KMS-11 (cell line): ENCODE measurements at regions not wholly inside any gene's neighbourhood (a gene's known extent, or its start where the extent isn't known, plus 50 kb on each side); places are given as distances from the start of the nearest gene placed in this dataset.

Experiments
- H2AFZ ChIP-seq: fragments of 200-600 bp; sonication (generic); 2 replicates; pipeline ENCODE4 v1.6.1; 2016; ENCODE audit warnings: antibody characterized with exemption, mixed run types, low read depth
- H3K27ac ChIP-seq: fragments of 200-600 bp; sonication (generic); 2 replicates; pipeline ENCODE4 v1.6.1; 2016; ENCODE audit warnings: mild to moderate bottlenecking, mixed run types
- H3K27me3 ChIP-seq: fragments of 200-600 bp; sonication (generic); 2 replicates; pipeline ENCODE4 v1.6.1; 2017; ENCODE audit warnings: mild to moderate bottlenecking, low read depth, mixed run types, moderate library complexity; ENCODE audit not compliant: insufficient read depth
- H3K36me3 ChIP-seq: fragments of 200-600 bp; sonication (generic); 2 replicates; pipeline ENCODE4 v1.6.1; 2017; ENCODE audit warnings: mild to moderate bottlenecking, mixed run types; ENCODE audit not compliant: insufficient read depth
- H3K4me1 ChIP-seq: fragments of 200-600 bp; sonication (generic); 2 replicates; pipeline ENCODE4 v1.6.1; 2016; ENCODE audit warnings: mild to moderate bottlenecking, low read depth, mixed run types; ENCODE audit not compliant: poor library complexity, severe bottlenecking
- H3K4me2 ChIP-seq: fragments of 200-600 bp; sonication (generic); 2 replicates; pipeline ENCODE4 v1.7.0; 2016; ENCODE audit warnings: mild to moderate bottlenecking, mixed run types
- H3K4me3 ChIP-seq: fragments of 200-600 bp; sonication (generic); IDR thresholded peaks from 2 replicates; pipeline ENCODE4 v1.6.1; 2017; ENCODE audit warnings: low read depth, low read length, mixed read lengths; ENCODE audit not compliant: insufficient read depth
- H3K79me2 ChIP-seq: fragments of 200-600 bp; sonication (generic); 2 replicates; pipeline ENCODE4 v1.6.1; 2016; ENCODE audit warnings: low read depth, mixed run types; ENCODE audit not compliant: insufficient read depth
- H3K9ac ChIP-seq: fragments of 200-600 bp; sonication (generic); 2 replicates; pipeline ENCODE4 v1.6.1; 2016; ENCODE audit warnings: mild to moderate bottlenecking, mixed run types
- H4K20me1 ChIP-seq: fragments of 200-600 bp; sonication (generic); 2 replicates; pipeline ENCODE4 v1.6.1; 2016; ENCODE audit warnings: mild to moderate bottlenecking, mixed run types; ENCODE audit not compliant: insufficient read depth
- TF ChIP-seq, protein P1 (sequence below): fragments of 200-600 bp; sonication (generic); conservative IDR thresholded peaks from 2 replicates; pipeline ENCODE4 v1.6.1; 2017; ENCODE audit warnings: low read depth, mild to moderate bottlenecking, antibody characterized with exemption, low read length, moderate library complexity, mixed read lengths

- H3K9ac ChIP-seq, result no peak overlapping the region
- no peak overlapping the region for H3K4me2 ChIP-seq
- no peaks in the 10 kb centered on the region for H3K36me3 ChIP-seq
- no peak overlapping the region for H2AFZ ChIP-seq
- H3K4me3 ChIP-seq, result no peak overlapping the region
- no peaks in the 10 kb centered on the region for H3K27me3 ChIP-seq
- TF ChIP-seq, protein P1, sequence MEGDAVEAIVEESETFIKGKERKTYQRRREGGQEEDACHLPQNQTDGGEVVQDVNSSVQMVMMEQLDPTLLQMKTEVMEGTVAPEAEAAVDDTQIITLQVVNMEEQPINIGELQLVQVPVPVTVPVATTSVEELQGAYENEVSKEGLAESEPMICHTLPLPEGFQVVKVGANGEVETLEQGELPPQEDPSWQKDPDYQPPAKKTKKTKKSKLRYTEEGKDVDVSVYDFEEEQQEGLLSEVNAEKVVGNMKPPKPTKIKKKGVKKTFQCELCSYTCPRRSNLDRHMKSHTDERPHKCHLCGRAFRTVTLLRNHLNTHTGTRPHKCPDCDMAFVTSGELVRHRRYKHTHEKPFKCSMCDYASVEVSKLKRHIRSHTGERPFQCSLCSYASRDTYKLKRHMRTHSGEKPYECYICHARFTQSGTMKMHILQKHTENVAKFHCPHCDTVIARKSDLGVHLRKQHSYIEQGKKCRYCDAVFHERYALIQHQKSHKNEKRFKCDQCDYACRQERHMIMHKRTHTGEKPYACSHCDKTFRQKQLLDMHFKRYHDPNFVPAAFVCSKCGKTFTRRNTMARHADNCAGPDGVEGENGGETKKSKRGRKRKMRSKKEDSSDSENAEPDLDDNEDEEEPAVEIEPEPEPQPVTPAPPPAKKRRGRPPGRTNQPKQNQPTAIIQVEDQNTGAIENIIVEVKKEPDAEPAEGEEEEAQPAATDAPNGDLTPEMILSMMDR, result no peak
- H4K20me1 ChIP-seq, result no peaks in the 10 kb centered on the region
- H3K27ac ChIP-seq, result no peak overlapping the region
- no peaks in the 10 kb centered on the region for H3K4me1 ChIP-seq
- no peaks in the 10 kb centered on the region for H3K79me2 ChIP-seq
Observed at GRCh38 chr21:19045876-19046275, 642.3 kb upstream of the TMPRSS15 start.

GRCh38 chr21:19048098-19048672, 644.6 kb upstream of the TMPRSS15 start:
- H3K4me2 ChIP-seq, result no peak overlapping the region
- H3K27me3 ChIP-seq, result no peaks in the 10 kb centered on the region
- H3K79me2 ChIP-seq, result no peaks in the 10 kb centered on the region
- H3K4me1 ChIP-seq, result no peaks in the 10 kb centered on the region
- no peak overlapping the region for H3K9ac ChIP-seq
- H3K27ac ChIP-seq, result no peak overlapping the region
- TF ChIP-seq, protein P1, result no peak
- no peak overlapping the region for H2AFZ ChIP-seq
- H3K36me3 ChIP-seq, result no peaks in the 10 kb centered on the region
- H4K20me1 ChIP-seq, result no peaks in the 10 kb centered on the region
- H3K4me3 ChIP-seq, result no peak overlapping the region

DNA sequence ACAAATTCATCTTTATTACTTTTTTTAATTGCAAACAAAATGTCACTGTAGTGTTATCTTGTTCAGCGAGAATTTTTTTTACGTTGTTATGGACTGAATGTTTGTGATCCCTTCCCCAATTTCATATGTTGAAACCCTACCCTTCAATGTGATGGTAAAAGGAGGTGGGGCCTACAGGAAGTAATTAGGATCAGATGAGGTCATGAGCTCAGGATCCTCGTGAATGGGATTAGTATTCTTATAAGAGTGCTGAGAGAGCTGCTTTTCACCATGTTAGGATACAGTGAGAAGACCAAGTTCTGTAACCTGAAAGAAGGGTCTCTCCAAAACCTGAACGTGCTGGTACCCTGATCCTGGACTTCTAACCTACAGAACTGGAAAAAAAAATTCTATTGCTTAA, 646.0 kb upstream of the TMPRSS15 start:
- Histone ChIP-seq H3K27ac (no peak overlapping the region), H2AFZ (no peak overlapping the region)

GRCh38 chr21:19065164-19065563, 661.6 kb upstream of the TMPRSS15 start:
- Histone ChIP-seq H3K27ac (no peak overlapping the region), H3K36me3 (no peaks in the 10 kb centered on the region), H3K4me1 (peaks cover 13% of the 10 kb centered on the region), H3K4me2 (no peak overlapping the region), H3K27me3 (no peaks in the 10 kb centered on the region), H3K9ac (no peak overlapping the region), H3K4me3 (no peak overlapping the region), H4K20me1 (no peaks in the 10 kb centered on the region), H3K79me2 (no peaks in the 10 kb centered on the region), H2AFZ (no peak overlapping the region)
- TF ChIP-seq, protein P1, result no peak

More for the DNA sequence above, 646.0 kb upstream of the TMPRSS15 start:
- H3K4me2 ChIP-seq, result no peak overlapping the region
- no peaks in the 10 kb centered on the region for H3K79me2 ChIP-seq
- no peak overlapping the region for H3K4me3 ChIP-seq
- H3K4me1 ChIP-seq, result no peaks in the 10 kb centered on the region
- no peaks in the 10 kb centered on the region for H4K20me1 ChIP-seq
- H3K9ac ChIP-seq, result no peak overlapping the region
- H3K36me3 ChIP-seq, result no peaks in the 10 kb centered on the region
- H3K27me3 ChIP-seq, result no peaks in the 10 kb centered on the region
- TF ChIP-seq, protein P1, result no peak
